H1 (cell line): ENCODE measurements at regions not wholly inside any gene's neighbourhood (a gene's known extent, or its start where the extent isn't known, plus 50 kb on each side); places are given as distances from the start of the nearest gene placed in this dataset.

ENCODE experiments used
- CTCF ChIA-PET: fragments of 300-600 bp; sonication (Branson Sonifier 250); formaldehyde crosslinking; loops from one replicate; lab custom pipeline; 2021; ENCODE audit not compliant: partially characterized antibody; lab: Charles Lee
- POLR2A ChIA-PET: fragments of 300-600 bp; sonication (Branson Sonifier 250); formaldehyde crosslinking; loops from one replicate; lab custom pipeline; 2021; ENCODE audit warnings: inconsistent platforms; ENCODE audit not compliant: partially characterized antibody; lab: Charles Lee
- DNase-seq, 2 experiments: peaks; one replicate each; pipeline versions ENCODE4 v3.0.0 to v3.0.0-alpha.2; 2010 to 2022; ENCODE audit warnings: low spot score in 2 of 2, low read depth in 1 of 2, mixed read lengths in 1 of 2
- FAIRE-seq: peaks from 2 replicates; lab custom pipeline; 2011; peaks lifted over from hg19 to GRCh38; lab: Jason Lieb, UNC
- H2AFZ ChIP-seq: 2 replicates; pipeline ENCODE4 v1.8.1; 2012; ENCODE audit warnings: low read length, inconsistent platforms
- H2AK5ac ChIP-seq: 2 replicates; pipeline ENCODE4 v1.6.1; 2013; ENCODE audit warnings: low read depth, low read length
- H2BK120ac ChIP-seq: replicated peaks from 2 replicates; pipeline ENCODE3; 2013; ENCODE audit warnings: low read depth, low read length, inconsistent platforms
- H2BK12ac ChIP-seq: 2 replicates; pipeline ENCODE4 v1.6.1; 2013; ENCODE audit warnings: low read depth, low read length
- H2BK15ac ChIP-seq: 2 replicates; pipeline ENCODE4 v1.6.1; 2013; ENCODE audit warnings: low read length
- H2BK20ac ChIP-seq: 2 replicates; pipeline ENCODE4 v1.6.1; 2013; ENCODE audit warnings: low read length
- H2BK5ac ChIP-seq: 2 replicates; pipeline ENCODE4 v1.6.1; 2013; ENCODE audit warnings: low read depth, low read length
- H3K14ac ChIP-seq: 2 replicates; pipeline ENCODE4 v1.6.1; 2013; ENCODE audit warnings: inconsistent platforms; ENCODE audit not compliant: insufficient read length
- H3K18ac ChIP-seq: 2 replicates; pipeline ENCODE4 v1.6.1; 2013; ENCODE audit warnings: low read length; ENCODE audit errors: extremely low read depth
- H3K23ac ChIP-seq: 2 replicates; pipeline ENCODE4 v1.6.1; 2013; ENCODE audit warnings: inconsistent platforms; ENCODE audit not compliant: insufficient read length
- H3K23me2 ChIP-seq: 2 replicates; pipeline ENCODE4 v1.6.1; 2013; ENCODE audit warnings: low read depth, low read length
- H3K27ac ChIP-seq: 2 replicates; pipeline ENCODE4 v1.6.1; 2011; ENCODE audit warnings: low read depth, low read length, inconsistent platforms
- H3K27me3 ChIP-seq, 4 experiments: replicated peaks in 1 of 4; 1 replicate in 1 of 4; 2 replicates in 3 of 4; pipeline versions ENCODE4 v1.6.1 to v1.8.1; 2011 to 2013; ENCODE audit warnings: low read length in 3 of 4, mild to moderate bottlenecking in 3 of 4, inconsistent platforms in 2 of 4, mixed read lengths in 2 of 4, moderate library complexity in 1 of 4; ENCODE audit not compliant: control insufficient read depth in 3 of 4, insufficient read depth in 3 of 4; ENCODE audit errors: extremely low read depth in 1 of 4
- H3K36me3 ChIP-seq, 4 experiments: 2 replicates each; pipeline versions ENCODE4 v1.6.1 to v1.8.1; 2011 to 2013; ENCODE audit warnings: mild to moderate bottlenecking in 4 of 4, low read length in 3 of 4, moderate library complexity in 2 of 4, control low read depth in 1 of 4, inconsistent platforms in 1 of 4; ENCODE audit not compliant: insufficient read depth in 4 of 4, control insufficient read depth in 2 of 4
- H3K4ac ChIP-seq: replicated peaks from 2 replicates; pipeline ENCODE3; 2013; ENCODE audit warnings: low read length, low read depth, mixed read lengths, inconsistent platforms; ENCODE audit not compliant: insufficient read length
- H3K4me1 ChIP-seq, 4 experiments: replicated peaks in 1 of 4; 1 replicate in 1 of 4; 2 replicates in 3 of 4; pipeline versions ENCODE4 v1.6.1 to v1.8.1; 2011 to 2013; ENCODE audit warnings: low read length in 3 of 4, inconsistent platforms in 2 of 4, mixed read lengths in 1 of 4; ENCODE audit not compliant: insufficient read depth in 4 of 4, control insufficient read depth in 3 of 4
- H3K4me2 ChIP-seq, 2 experiments: 2 replicates each; pipeline versions ENCODE4 v1.6.1 to v1.8.1; 2011 to 2013; ENCODE audit warnings: low read depth in 2 of 2, low read length in 2 of 2, control low read depth in 1 of 2, inconsistent platforms in 1 of 2, mild to moderate bottlenecking in 1 of 2; ENCODE audit not compliant: insufficient read depth in 1 of 2
- H3K4me3 ChIP-seq, 4 experiments: fragments of 200-600, 300-600 bp in 1 of 4; sonication (generic), shearing (Covaris generic), sonication (Bioruptor Twin) in 1 of 4; 2 replicates each; pipeline versions ENCODE4 v1.5.1 to v1.8.1; 2011 to 2016; ENCODE audit warnings: low read length in 4 of 4, low read depth in 3 of 4, control low read depth in 2 of 4, inconsistent platforms in 2 of 4, mild to moderate bottlenecking in 2 of 4, mixed read lengths in 1 of 4, moderate library complexity in 1 of 4; ENCODE audit not compliant: insufficient read depth in 2 of 4; ENCODE audit errors: extremely low read depth in 1 of 4
- H3K56ac ChIP-seq: replicated peaks from 2 replicates; pipeline ENCODE3; 2013; ENCODE audit warnings: low read depth, mild to moderate bottlenecking, mixed read lengths, low read length, inconsistent platforms; ENCODE audit not compliant: insufficient read length
- H3K79me1 ChIP-seq: 2 replicates; pipeline ENCODE4 v1.6.1; 2013; ENCODE audit warnings: low read depth, low read length, control low read depth
- H3K79me2 ChIP-seq, 2 experiments: 2 replicates each; pipeline versions ENCODE4 v1.6.1 to v1.8.1; 2012 to 2013; ENCODE audit warnings: low read length in 2 of 2, mild to moderate bottlenecking in 2 of 2, inconsistent platforms in 1 of 2; ENCODE audit not compliant: insufficient read depth in 2 of 2, control insufficient read depth in 1 of 2
- H3K9ac ChIP-seq, 4 experiments: replicated peaks in 1 of 4; 1 replicate in 1 of 4; 2 replicates in 3 of 4; pipeline versions ENCODE4 v1.6.1 to v1.8.1; 2011 to 2013; ENCODE audit warnings: low read depth in 3 of 4, low read length in 3 of 4, control low read depth in 2 of 4, mild to moderate bottlenecking in 2 of 4, moderate library complexity in 2 of 4, inconsistent platforms in 1 of 4; ENCODE audit errors: extremely low read depth in 1 of 4
- H3K9me3 ChIP-seq, 2 experiments: 2 replicates each; pipeline versions ENCODE4 v1.6.1 to v1.8.1; 2012 to 2013; ENCODE audit warnings: mild to moderate bottlenecking in 2 of 2, moderate library complexity in 2 of 2, control low read depth in 1 of 2, inconsistent platforms in 1 of 2, low read depth in 1 of 2, low read length in 1 of 2, mixed read lengths in 1 of 2; ENCODE audit not compliant: insufficient read depth in 2 of 2
- H4K20me1 ChIP-seq, 2 experiments: replicated peaks in 1 of 2; 2 replicates each; pipeline versions ENCODE3 to v1.8.1; 2011 to 2013; ENCODE audit warnings: inconsistent platforms in 2 of 2, low read length in 2 of 2, mild to moderate bottlenecking in 1 of 2; ENCODE audit not compliant: insufficient read depth in 2 of 2, control insufficient read depth in 1 of 2
- H4K5ac ChIP-seq: 2 replicates; pipeline ENCODE4 v1.6.1; 2013; ENCODE audit warnings: low read length, low read depth, mixed read lengths, inconsistent platforms; ENCODE audit not compliant: insufficient read length
- H4K8ac ChIP-seq: 2 replicates; pipeline ENCODE4 v1.8.0; 2013; ENCODE audit warnings: mild to moderate bottlenecking, moderate library complexity, low read length, inconsistent platforms; ENCODE audit not compliant: insufficient read depth; ENCODE audit errors: extremely low read depth
- H4K91ac ChIP-seq: replicated peaks from 2 replicates; pipeline ENCODE3; 2013; ENCODE audit warnings: low read length, mixed read lengths, inconsistent platforms; ENCODE audit not compliant: insufficient read length
- ATF2 ChIP-seq: IDR thresholded peaks from 2 replicates; pipeline ENCODE4 v1.6.1; 2012; ENCODE audit warnings: low read length, inconsistent platforms
- BCL11A ChIP-seq, 2 experiments: IDR thresholded peaks; one replicate each; pipeline ENCODE4 v1.6.1; 2011; ENCODE audit warnings: low read depth in 2 of 2, low read length in 2 of 2, mild to moderate bottlenecking in 2 of 2
- CREB1 ChIP-seq: IDR thresholded peaks from 2 replicates; pipeline ENCODE4 v1.6.1; 2012; ENCODE audit warnings: inconsistent platforms
- EZH2 ChIP-seq: fragments of 200-600 bp; sonication (generic); IDR thresholded peaks from 2 replicates; pipeline ENCODE4 v1.7.1; 2012; ENCODE audit warnings: low read depth, mild to moderate bottlenecking, moderate library complexity, low read length, inconsistent platforms; ENCODE audit not compliant: severe bottlenecking
- GABPA ChIP-seq: IDR thresholded peaks from 2 replicates; pipeline ENCODE4 v1.6.1; 2011; ENCODE audit warnings: mild to moderate bottlenecking, low read length, moderate library complexity, borderline replicate concordance; ENCODE audit not compliant: insufficient read depth
- JUN ChIP-seq: IDR thresholded peaks from 2 replicates; pipeline ENCODE4 v1.6.1; 2011; ENCODE audit warnings: low read depth, mild to moderate bottlenecking, improper control_type of control experiment, low read length
- KDM1A ChIP-seq: fragments of 200-600, 300-600 bp; sonication (generic); IDR thresholded peaks from 2 replicates; pipeline ENCODE4 v1.7.1; 2016; ENCODE audit warnings: mild to moderate bottlenecking, low read length, borderline replicate concordance
- NRF1 ChIP-seq: IDR thresholded peaks from 2 replicates; pipeline ENCODE4 v1.6.1; 2011; ENCODE audit warnings: mild to moderate bottlenecking, low read depth, low read length, improper control_type of control experiment
- PHF8 ChIP-seq: fragments of 200-600 bp; sonication (generic); conservative IDR thresholded peaks from 2 replicates; pipeline ENCODE4 v1.7.1; 2012; ENCODE audit warnings: low read depth, mild to moderate bottlenecking, inconsistent platforms, low read length, moderate library complexity
- RAD21 ChIP-seq, 2 experiments: IDR thresholded peaks in 1 of 2; conservative IDR thresholded peaks in 1 of 2; 2 replicates each; pipeline ENCODE4 v1.6.1; 2011; ENCODE audit warnings: low read depth in 2 of 2, low read length in 2 of 2, improper control_type of control experiment in 1 of 2, inconsistent platforms in 1 of 2, mild to moderate bottlenecking in 1 of 2, moderate library complexity in 1 of 2
- SIN3A ChIP-seq, 2 experiments: IDR thresholded peaks in 1 of 2; conservative IDR thresholded peaks in 1 of 2; 2 replicates each; pipeline ENCODE4 v1.6.1; 2011 to 2012; ENCODE audit warnings: low read length in 2 of 2, improper control_type of control experiment in 1 of 2, low read depth in 1 of 2, mild to moderate bottlenecking in 1 of 2
- SIX5 ChIP-seq: IDR thresholded peaks from 2 replicates; pipeline ENCODE4 v1.6.1; 2011; ENCODE audit warnings: mild to moderate bottlenecking, low read depth, low read length
- TEAD4 ChIP-seq: IDR thresholded peaks from 2 replicates; pipeline ENCODE4 v1.6.1; 2012; ENCODE audit warnings: low read depth, low read length, inconsistent platforms, mixed read lengths
- YY1 ChIP-seq: IDR thresholded peaks from 2 replicates; pipeline ENCODE4 v1.6.1; 2011; ENCODE audit warnings: low read depth, mild to moderate bottlenecking, low read length

GRCh38 chr4:74651198-74651597 lies 143.1 kb downstream of the BTC start:
- Histone ChIP-seq H2BK15ac (no peak overlapping the region), H3K4me3 (no peak overlapping the region), H2BK120ac (no peak overlapping the region), H2BK12ac (no peak overlapping the region), H3K23ac (no peak overlapping the region), H3K4me2 (no peak overlapping the region), H3K9ac (no peak overlapping the region), H4K91ac (no peak overlapping the region), H2AFZ (no peak overlapping the region), H3K18ac (no peak overlapping the region), H3K79me1 (no peaks in the 10 kb centered on the region), H3K14ac (no peak overlapping the region), H3K79me2 (no peaks in the 10 kb centered on the region), H3K23me2 (no peaks in the 10 kb centered on the region), H4K20me1 (no peaks in the 10 kb centered on the region), H3K36me3 (no peaks in the 10 kb centered on the region), H3K4ac (no peak overlapping the region), H3K56ac (no peak overlapping the region), H3K9me3 (no peaks in the 10 kb centered on the region), H3K4me1 (no peaks in the 10 kb centered on the region; a peak in 1 of 7 replicates), H4K5ac (no peak overlapping the region), H2BK20ac (no peak overlapping the region), H4K8ac (no peak overlapping the region), H2AK5ac (no peak overlapping the region), H2BK5ac (no peak overlapping the region), H3K27ac (no peak overlapping the region), H3K27me3 (no peaks in the 10 kb centered on the region)
- DNase-seq (no peak), FAIRE-seq (no peak)
- ChIA-PET POLR2A (no interaction called here), CTCF (interaction anchor here (1.0 kb wide), 1 partner anchor 281 kb away, joined by 4 read pairs; no protein-coding TSS in a partner anchor)
- TF ChIP-seq PHF8 (no peak), ATF2 (no peak), CREB1 (no peak), RAD21 (IDR thresholded peaks at IDR 0.05 in 1 of 2, conservative IDR thresholded peaks at IDR 0.05 in 1 of 2; ENCODE audit: low read depth in 2 of 2, low read length in 2 of 2) (no peak), JUN (no peak), TEAD4 (no peak), GABPA (no peak), SIN3A (conservative IDR thresholded peaks at IDR 0.05 in 1 of 2, IDR thresholded peaks at IDR 0.05 in 1 of 2; ENCODE audit: low read depth in 1 of 2, low read length in 2 of 2) (no peak), EZH2 (no peak), SIX5 (no peak), YY1 (no peak), BCL11A (IDR thresholded peaks at IDR 0.05; ENCODE audit: low read depth in 2 of 2, low read length in 2 of 2) (no peak), KDM1A (no peak), NRF1 (no peak)
